PFSK-1 (cell line): ENCODE measurements at regions not wholly inside any gene's neighbourhood (a gene's known extent, or its start where the extent isn't known, plus 50 kb on each side); places are given as distances from the start of the nearest gene placed in this dataset.

ENCODE experiments used
- POLR2AphosphoS5 ChIP-seq: IDR thresholded peaks from 2 replicates; pipeline ENCODE4 v1.6.1; 2012; ENCODE audit warnings: low read depth, mild to moderate bottlenecking, control low read depth, low read length, moderate library complexity
- TAF1 ChIP-seq: IDR thresholded peaks from 2 replicates; pipeline ENCODE4 v1.6.1; 2012; ENCODE audit warnings: low read length, control low read depth, borderline replicate concordance; ENCODE audit not compliant: insufficient read depth
- TF ChIP-seq, protein P1 (sequence below), 2 experiments: IDR thresholded peaks; 2 replicates each; pipeline versions ENCODE4 v1.6.1 to v1.8.0; 2011 to 2012; ENCODE audit warnings: low read depth in 2 of 2, low read length in 2 of 2, control low read depth in 1 of 2, inconsistent platforms in 1 of 2, mild to moderate bottlenecking in 1 of 2, moderate library complexity in 1 of 2; ENCODE audit not compliant: insufficient read depth in 1 of 2

GRCh38 chr12:93032758-93033157, 103.7 kb upstream of the EEA1 start:
- TF ChIP-seq TAF1 (no peak), POLR2AphosphoS5 (no peak)
- TF ChIP-seq, protein P1, sequence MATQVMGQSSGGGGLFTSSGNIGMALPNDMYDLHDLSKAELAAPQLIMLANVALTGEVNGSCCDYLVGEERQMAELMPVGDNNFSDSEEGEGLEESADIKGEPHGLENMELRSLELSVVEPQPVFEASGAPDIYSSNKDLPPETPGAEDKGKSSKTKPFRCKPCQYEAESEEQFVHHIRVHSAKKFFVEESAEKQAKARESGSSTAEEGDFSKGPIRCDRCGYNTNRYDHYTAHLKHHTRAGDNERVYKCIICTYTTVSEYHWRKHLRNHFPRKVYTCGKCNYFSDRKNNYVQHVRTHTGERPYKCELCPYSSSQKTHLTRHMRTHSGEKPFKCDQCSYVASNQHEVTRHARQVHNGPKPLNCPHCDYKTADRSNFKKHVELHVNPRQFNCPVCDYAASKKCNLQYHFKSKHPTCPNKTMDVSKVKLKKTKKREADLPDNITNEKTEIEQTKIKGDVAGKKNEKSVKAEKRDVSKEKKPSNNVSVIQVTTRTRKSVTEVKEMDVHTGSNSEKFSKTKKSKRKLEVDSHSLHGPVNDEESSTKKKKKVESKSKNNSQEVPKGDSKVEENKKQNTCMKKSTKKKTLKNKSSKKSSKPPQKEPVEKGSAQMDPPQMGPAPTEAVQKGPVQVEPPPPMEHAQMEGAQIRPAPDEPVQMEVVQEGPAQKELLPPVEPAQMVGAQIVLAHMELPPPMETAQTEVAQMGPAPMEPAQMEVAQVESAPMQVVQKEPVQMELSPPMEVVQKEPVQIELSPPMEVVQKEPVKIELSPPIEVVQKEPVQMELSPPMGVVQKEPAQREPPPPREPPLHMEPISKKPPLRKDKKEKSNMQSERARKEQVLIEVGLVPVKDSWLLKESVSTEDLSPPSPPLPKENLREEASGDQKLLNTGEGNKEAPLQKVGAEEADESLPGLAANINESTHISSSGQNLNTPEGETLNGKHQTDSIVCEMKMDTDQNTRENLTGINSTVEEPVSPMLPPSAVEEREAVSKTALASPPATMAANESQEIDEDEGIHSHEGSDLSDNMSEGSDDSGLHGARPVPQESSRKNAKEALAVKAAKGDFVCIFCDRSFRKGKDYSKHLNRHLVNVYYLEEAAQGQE (IDR thresholded peaks at IDR 0.05; ENCODE audit: insufficient read depth in 1 of 2, low read depth in 2 of 2, low read length in 2 of 2), result no peak
